ENCODE measurements at regions not wholly inside any gene's neighbourhood (a gene's known extent, or its start where the extent isn't known, plus 50 kb on each side); places are given as distances from the start of the nearest gene placed in this dataset.
"Not testable (repeated sequence)": the region's sequence is repeated elsewhere in the genome, so short reads cannot be mapped to it uniquely, and the experiment has no call there.

DNA sequence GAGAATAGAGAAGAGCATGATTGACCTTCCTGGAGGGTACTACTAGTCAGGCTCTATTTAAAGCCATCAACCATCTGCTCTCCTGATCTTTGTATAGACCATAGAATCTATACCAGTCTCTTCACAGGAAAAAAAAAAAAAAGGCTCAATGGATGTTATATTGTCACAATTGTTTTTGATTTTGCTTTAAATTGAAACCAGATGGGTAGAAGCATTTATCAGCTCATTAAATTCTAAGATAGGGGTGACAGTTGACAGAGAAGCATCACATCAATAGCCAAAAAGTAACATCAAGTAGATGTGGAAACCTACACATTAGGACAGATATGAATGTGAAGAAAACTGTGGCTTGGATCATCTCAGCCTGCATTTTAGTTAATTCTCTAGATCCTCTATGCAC lies 558.9 kb upstream of the MBL2 start:
- Histone ChIP-seq H3K27ac (no peak overlapping the region), H3K36me3 (replicated peaks in 1 of 2; ENCODE audit: insufficient read depth in 1 of 2, low read depth in 2 of 2) (no peaks in the 10 kb centered on the region), H3K9me3 (no peaks in the 10 kb centered on the region), H3K4me3 (no peak overlapping the region), H3K4me1 (no peaks in the 10 kb centered on the region), H3K27me3 (no peaks in the 10 kb centered on the region)
- TF ChIP-seq POLR2A (IDR thresholded peaks at IDR 0.05): no peak
- TF ChIP-seq, protein P1, sequence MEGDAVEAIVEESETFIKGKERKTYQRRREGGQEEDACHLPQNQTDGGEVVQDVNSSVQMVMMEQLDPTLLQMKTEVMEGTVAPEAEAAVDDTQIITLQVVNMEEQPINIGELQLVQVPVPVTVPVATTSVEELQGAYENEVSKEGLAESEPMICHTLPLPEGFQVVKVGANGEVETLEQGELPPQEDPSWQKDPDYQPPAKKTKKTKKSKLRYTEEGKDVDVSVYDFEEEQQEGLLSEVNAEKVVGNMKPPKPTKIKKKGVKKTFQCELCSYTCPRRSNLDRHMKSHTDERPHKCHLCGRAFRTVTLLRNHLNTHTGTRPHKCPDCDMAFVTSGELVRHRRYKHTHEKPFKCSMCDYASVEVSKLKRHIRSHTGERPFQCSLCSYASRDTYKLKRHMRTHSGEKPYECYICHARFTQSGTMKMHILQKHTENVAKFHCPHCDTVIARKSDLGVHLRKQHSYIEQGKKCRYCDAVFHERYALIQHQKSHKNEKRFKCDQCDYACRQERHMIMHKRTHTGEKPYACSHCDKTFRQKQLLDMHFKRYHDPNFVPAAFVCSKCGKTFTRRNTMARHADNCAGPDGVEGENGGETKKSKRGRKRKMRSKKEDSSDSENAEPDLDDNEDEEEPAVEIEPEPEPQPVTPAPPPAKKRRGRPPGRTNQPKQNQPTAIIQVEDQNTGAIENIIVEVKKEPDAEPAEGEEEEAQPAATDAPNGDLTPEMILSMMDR (IDR thresholded peaks at IDR 0.05): no peak
- ATAC-seq (no peak), DNase-seq (no peak)
- intact Hi-C loops (cut with DNase I): no loop called here

DNA sequence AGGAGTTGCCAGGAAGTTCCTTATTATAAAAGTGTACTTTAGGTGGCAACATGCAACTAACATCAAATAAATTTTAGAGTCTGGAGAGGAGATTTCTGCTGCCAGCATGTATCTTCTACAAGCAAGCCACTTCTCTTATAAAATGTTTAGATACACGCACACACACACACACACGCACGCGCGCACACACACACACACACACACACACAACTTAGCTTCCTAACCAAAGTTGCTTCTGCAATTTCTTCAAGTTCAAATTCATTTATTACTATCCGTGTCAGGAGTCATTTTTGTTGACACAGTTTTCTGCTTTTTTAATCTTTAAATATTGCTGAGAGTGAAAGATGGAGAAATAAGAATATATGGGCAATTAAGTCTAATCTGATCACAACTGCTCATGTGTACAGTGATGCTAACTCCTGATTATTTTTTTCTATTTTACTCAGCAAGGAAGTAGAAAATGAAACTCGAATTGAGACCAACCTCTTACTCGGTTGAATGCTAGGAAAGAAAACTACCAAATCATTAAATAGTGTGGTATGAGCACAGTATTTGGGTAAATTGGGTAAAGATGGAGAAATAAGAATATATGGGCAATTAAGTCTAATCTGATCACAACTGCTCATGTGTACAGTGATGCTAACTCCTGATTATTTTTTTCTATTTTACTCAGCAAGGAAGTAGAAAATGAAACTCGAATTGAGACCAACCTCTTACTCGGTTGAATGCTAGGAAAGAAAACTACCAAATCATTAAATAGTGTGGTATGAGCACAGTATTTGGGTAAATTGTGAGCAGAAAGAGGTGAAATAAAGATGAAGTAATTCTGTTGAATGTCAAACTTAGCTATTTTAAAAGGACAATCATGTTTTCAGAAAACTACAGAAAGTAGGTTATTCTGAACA lies 554.1 kb upstream of the MBL2 start:
- ATAC-seq; H3K36me3 ChIP-seq (replicated peaks in 1 of 2; ENCODE audit: insufficient read depth in 1 of 2, low read depth in 2 of 2); H3K27ac ChIP-seq; H3K4me1 ChIP-seq; DNase-seq; H3K9me3 ChIP-seq; H3K27me3 ChIP-seq; H3K4me3 ChIP-seq; intact Hi-C loops (cut with DNase I): not testable (repeated sequence)
- WGBS, 2 donors: 43 to 47% methylated on average over 10 of the region's 10 CpGs

DNA sequence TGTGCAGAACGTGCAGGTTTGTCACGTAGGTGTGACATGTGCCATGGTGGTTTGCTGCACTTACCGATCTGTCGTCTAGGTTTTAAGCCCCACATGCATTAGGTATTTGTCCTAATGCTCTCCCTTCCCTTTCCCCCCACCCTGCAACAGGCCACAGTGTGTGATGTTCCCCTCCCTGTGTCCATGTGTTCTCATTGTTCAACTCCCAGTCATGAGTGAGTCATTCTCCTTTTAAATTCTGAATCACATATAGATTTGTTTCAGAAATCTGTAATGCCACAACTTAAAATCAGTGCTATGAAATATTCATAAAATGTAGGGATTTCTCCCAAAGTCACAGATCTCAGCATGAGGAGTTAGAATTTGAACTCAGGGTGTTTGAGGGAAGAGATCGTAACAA lies 552.5 kb upstream of the MBL2 start:
- H3K4me1 ChIP-seq: no peaks in the 10 kb centered on the region
- intact Hi-C loops (cut with DNase I): no loop called here
- DNase-seq (no peak), ATAC-seq (no peak)
- no peak overlapping the region for H3K4me3 ChIP-seq
- no peaks in the 10 kb centered on the region for H3K27me3 ChIP-seq
- TF ChIP-seq POLR2A (IDR thresholded peaks at IDR 0.05): no peak
- TF ChIP-seq, protein P1 (IDR thresholded peaks at IDR 0.05): no peak
- no peaks in the 10 kb centered on the region for H3K9me3 ChIP-seq
- no peaks in the 10 kb centered on the region for H3K36me3 ChIP-seq (replicated peaks in 1 of 2; ENCODE audit: insufficient read depth in 1 of 2, low read depth in 2 of 2)
- 85 to 88% methylated on average over 5 of the region's 5 CpGs for WGBS, 2 donors
- no peak overlapping the region for H3K27ac ChIP-seq

DNA sequence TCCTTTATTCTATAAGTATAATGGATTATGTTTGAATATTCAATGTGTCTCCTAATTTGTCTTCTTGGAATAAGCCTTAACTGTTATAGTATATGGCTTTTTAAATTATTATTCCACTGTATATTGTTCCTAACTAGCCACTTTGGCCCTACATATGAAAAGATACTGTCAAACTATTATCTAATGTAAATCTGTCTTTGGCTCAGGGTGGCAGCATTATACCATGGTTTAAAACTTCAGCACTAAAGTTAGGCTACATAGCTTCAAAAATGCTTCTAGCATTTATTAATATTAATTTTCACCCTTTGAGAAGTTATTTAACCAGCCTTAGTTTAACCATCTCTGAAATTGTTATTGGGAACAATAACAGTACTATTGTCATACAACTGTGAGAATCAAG lies 543.1 kb upstream of the MBL2 start:
- H3K4me1 ChIP-seq: no peaks in the 10 kb centered on the region
- H3K4me3 ChIP-seq: no peak overlapping the region
- TF ChIP-seq, protein P1 (IDR thresholded peaks at IDR 0.05): no peak
- TF ChIP-seq POLR2A (IDR thresholded peaks at IDR 0.05): no peak
- H3K36me3 ChIP-seq (replicated peaks in 1 of 2; ENCODE audit: insufficient read depth in 1 of 2, low read depth in 2 of 2): no peaks in the 10 kb centered on the region
- no peak for DNase-seq
- ATAC-seq: no peak
- H3K27ac ChIP-seq: no peak overlapping the region
- intact Hi-C loops (cut with DNase I): no loop called here
- no peaks in the 10 kb centered on the region for H3K27me3 ChIP-seq
- H3K9me3 ChIP-seq: no peaks in the 10 kb centered on the region

DNA sequence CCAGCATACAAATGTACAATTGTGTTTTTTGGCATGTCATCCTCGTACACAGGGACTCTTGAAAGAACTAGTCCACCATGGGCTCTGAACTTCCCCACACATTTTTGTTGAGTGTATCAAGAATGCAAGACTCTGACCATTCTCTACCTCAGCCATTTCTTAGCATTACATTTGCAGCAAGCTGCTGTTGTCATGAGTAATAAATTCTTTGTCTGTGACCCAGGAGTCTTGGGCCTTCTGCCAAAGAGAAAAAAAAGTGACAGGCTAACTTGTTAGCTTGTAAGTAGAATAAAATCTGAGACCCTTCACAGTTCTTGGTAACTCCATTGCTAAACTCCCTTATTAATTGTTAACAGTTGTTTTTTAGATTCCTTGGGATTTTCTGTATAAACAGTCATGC lies 542.3 kb upstream of the MBL2 start:
- Histone ChIP-seq H3K4me3 (no peak overlapping the region), H3K27ac (no peak overlapping the region), H3K36me3 (replicated peaks in 1 of 2; ENCODE audit: insufficient read depth in 1 of 2, low read depth in 2 of 2) (no peaks in the 10 kb centered on the region), H3K4me1 (no peaks in the 10 kb centered on the region), H3K9me3 (no peaks in the 10 kb centered on the region), H3K27me3 (no peaks in the 10 kb centered on the region)
- ATAC-seq (no peak), DNase-seq (no peak)
- TF ChIP-seq, protein P1 (IDR thresholded peaks at IDR 0.05): no peak
- TF ChIP-seq POLR2A (IDR thresholded peaks at IDR 0.05): no peak
- WGBS, 2 donors: 51 to 57% methylated on average over 1 of the region's 1 CpG
- intact Hi-C loops (cut with DNase I): no loop called here
